RWPE1 (cell line): ENCODE measurements at regions not wholly inside any gene's neighbourhood (a gene's known extent, or its start where the extent isn't known, plus 50 kb on each side); places are given as distances from the start of the nearest gene placed in this dataset.

Source experiments
- CTCF ChIA-PET: fragments of 350-600 bp; sonication (Branson Sonifier 250); formaldehyde crosslinking; extraction: SDS; loops from one replicate; lab custom pipeline; 2021; lab: Yijun Ruan, JAX
- POLR2A ChIA-PET: fragments of 400-600 bp; formaldehyde crosslinking; extraction: SDS; loops from one replicate; lab custom pipeline; 2020; ENCODE audit warnings: antibody characterized with exemption; ENCODE audit not compliant: low non-redundant PET; lab: Yijun Ruan, JAX
- DNase-seq: peaks from one replicate; pipeline ENCODE4 v3.0.0; 2012; ENCODE audit warnings: low spot score
- H3K27ac ChIP-seq: fragments of 450-650 bp; 2 replicates; pipeline ENCODE4 v1.5.1; 2017
- TF ChIP-seq, protein P1 (sequence below): fragments of 450-650 bp; conservative IDR thresholded peaks from 2 replicates; pipeline ENCODE4 v1.5.1; 2017; ENCODE audit warnings: low read depth, mild to moderate bottlenecking

- CTCF ChIA-PET = no interaction called here
- POLR2A ChIA-PET = no interaction called here
- TF ChIP-seq, protein P1, sequence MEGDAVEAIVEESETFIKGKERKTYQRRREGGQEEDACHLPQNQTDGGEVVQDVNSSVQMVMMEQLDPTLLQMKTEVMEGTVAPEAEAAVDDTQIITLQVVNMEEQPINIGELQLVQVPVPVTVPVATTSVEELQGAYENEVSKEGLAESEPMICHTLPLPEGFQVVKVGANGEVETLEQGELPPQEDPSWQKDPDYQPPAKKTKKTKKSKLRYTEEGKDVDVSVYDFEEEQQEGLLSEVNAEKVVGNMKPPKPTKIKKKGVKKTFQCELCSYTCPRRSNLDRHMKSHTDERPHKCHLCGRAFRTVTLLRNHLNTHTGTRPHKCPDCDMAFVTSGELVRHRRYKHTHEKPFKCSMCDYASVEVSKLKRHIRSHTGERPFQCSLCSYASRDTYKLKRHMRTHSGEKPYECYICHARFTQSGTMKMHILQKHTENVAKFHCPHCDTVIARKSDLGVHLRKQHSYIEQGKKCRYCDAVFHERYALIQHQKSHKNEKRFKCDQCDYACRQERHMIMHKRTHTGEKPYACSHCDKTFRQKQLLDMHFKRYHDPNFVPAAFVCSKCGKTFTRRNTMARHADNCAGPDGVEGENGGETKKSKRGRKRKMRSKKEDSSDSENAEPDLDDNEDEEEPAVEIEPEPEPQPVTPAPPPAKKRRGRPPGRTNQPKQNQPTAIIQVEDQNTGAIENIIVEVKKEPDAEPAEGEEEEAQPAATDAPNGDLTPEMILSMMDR = no peak
- no peak overlapping the region for H3K27ac ChIP-seq
- no peak for DNase-seq
Observed at GRCh38 chr6:14614631-14615030, 497.1 kb downstream of the CD83 start.

DNA sequence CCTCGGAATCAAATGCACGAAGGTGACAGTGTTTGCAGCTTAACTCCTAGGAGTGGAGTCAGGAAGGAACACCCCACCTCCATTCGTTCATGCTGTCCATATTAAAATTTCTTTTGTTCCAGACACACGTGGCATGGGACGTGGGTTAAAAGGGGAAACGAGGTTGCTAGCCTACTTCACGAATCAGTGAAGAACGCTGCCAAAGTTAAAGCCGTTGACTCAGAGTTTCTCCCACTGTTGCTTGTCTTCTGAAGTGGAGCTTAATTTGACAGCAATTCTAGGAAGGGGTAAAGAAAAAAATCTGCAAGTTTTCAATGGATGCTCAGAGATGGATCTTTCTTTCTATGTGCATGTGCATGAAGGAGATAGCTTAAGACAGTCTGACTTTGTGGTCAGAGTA, 499.1 kb downstream of the CD83 start:
- no peak for DNase-seq
- no peak overlapping the region for H3K27ac ChIP-seq
- TF ChIP-seq, protein P1 = no peak
- CTCF ChIA-PET = no interaction called here
- POLR2A ChIA-PET = no interaction called here

DNA sequence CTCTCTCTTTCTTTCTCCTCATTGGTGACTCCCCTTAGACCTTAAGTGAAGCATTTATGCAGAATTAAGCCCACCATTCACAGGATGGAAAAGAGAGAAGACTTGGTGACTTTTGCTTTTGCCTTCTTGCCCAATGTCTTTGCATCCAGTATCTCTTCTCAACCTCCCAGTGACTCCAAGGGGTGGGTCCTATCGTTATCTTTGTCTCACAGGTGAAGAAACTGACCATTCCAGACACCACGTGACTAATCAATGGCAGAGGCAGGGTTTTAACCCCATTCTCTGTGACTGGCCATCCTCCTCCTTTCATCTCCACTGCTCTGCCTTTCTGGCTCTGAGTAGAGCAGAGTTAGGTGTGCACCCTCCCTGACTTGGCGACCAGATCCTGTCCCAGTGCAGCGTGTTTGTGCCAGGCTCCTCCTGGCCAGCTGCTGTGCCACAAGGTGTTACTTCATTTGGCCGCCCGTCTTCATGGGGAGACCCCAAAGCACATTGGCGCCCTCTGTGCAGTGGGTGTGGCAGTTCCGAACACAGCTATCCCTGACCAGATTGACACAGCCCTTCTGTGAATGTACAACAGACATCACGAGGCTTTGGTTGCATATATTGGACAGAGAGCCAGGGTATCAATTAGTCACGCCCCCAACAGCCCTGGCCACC, 501.3 kb downstream of the CD83 start:
- POLR2A ChIA-PET = no interaction called here
- no peak overlapping the region for H3K27ac ChIP-seq

DNA sequence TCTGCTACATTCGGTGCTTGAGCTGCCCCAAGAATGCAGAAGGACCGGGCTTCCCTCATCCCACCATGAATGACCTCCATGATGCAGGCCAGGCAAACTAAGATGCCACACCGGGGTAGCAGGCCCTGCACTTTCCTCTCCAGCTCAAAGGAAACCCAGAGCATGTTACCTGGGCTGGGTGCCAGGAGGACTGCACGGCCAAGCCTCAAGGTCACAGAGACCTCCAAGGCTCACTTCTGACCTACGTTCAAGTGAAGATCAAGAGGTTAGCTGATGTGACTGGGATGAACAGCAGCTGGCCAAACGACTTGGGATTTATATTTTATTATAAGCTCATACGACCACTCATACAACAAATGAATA, 501.8 kb downstream of the CD83 start:
- POLR2A ChIA-PET = no interaction called here
- CTCF ChIA-PET = no interaction called here
- TF ChIP-seq, protein P1 = no peak

More for the DNA sequence above, 501.3 kb downstream of the CD83 start:
- TF ChIP-seq, protein P1 = no peak
- CTCF ChIA-PET = no interaction called here
- no peak for DNase-seq

DNA sequence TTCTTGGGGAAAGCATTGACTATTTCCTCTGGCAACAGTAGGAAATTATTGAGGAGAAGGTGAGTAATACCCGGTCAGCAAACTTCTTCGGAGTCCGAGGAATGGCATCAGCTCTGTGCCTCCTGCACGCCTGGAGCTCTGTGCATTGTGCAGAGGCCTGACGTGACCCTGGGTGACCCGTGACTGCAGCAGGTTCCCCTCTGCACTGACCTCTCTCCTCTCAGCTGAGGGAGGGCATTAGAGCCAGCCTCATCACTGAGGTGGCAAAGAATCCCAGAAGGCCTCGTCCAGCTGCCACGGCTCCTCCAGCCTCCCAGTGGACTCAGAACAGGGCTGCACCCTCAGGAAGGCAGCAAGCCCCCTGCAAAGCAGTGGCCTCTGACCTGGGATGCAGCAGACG, 502.9 kb downstream of the CD83 start:
- ChIA-PET POLR2A (no interaction called here), CTCF (no interaction called here)
- no peak overlapping the region for H3K27ac ChIP-seq
- TF ChIP-seq, protein P1 = no peak
- DNase-seq = no peak

More for the DNA sequence above, 501.8 kb downstream of the CD83 start:
- H3K27ac ChIP-seq = no peak overlapping the region
- DNase-seq = no peak

GRCh38 chr6:14621518-14621917, 503.9 kb downstream of the CD83 start:
- TF ChIP-seq, protein P1 = no peak
- DNase-seq = no peak
- POLR2A ChIA-PET = no interaction called here
- no peak overlapping the region for H3K27ac ChIP-seq
- CTCF ChIA-PET = no interaction called here
